HUES6 (cell line): ENCODE measurements at regions not wholly inside any gene's neighbourhood (a gene's known extent, or its start where the extent isn't known, plus 50 kb on each side); places are given as distances from the start of the nearest gene placed in this dataset.

Experiments
- H3K27ac ChIP-seq: 2 replicates; pipeline ENCODE4 v1.7.0; 2013; ENCODE audit warnings: low read depth, mild to moderate bottlenecking, low read length, inconsistent platforms
- H3K27me3 ChIP-seq: 2 replicates; pipeline ENCODE4 v1.6.1; 2013; ENCODE audit warnings: low read length; ENCODE audit not compliant: control insufficient read depth, insufficient read depth
- H3K36me3 ChIP-seq: 2 replicates; pipeline ENCODE4 v1.6.1; 2013; ENCODE audit warnings: low read length; ENCODE audit not compliant: control insufficient read depth, insufficient read depth
- H3K4me1 ChIP-seq: 2 replicates; pipeline ENCODE4 v1.6.1; 2013; ENCODE audit warnings: low read length; ENCODE audit not compliant: control insufficient read depth, insufficient read depth
- H3K4me3 ChIP-seq: 2 replicates; pipeline ENCODE4 v1.5.1; 2013; ENCODE audit warnings: low read depth, low read length
- H3K9ac ChIP-seq: one replicate; pipeline ENCODE4 v1.6.1; 2013; ENCODE audit warnings: mild to moderate bottlenecking, low read length
- H3K9me3 ChIP-seq: 2 replicates; pipeline ENCODE4 v1.6.1; 2013; ENCODE audit warnings: low read depth, low read length; ENCODE audit not compliant: control insufficient read depth, insufficient read depth

GRCh38 chr16:13645601-13646245, 274.2 kb upstream of the ERCC4 start:
- Histone ChIP-seq H3K4me1 (no peaks in the 10 kb centered on the region), H3K4me3 (no peak overlapping the region), H3K27me3 (no peaks in the 10 kb centered on the region), H3K9ac (no peak overlapping the region), H3K27ac (no peak overlapping the region), H3K9me3 (0 out of 2 replicates have a peak, but pooled peaks cover 4% of the 10 kb centered on the region), H3K36me3 (no peaks in the 10 kb centered on the region)

- no peak overlapping the region for H3K27ac ChIP-seq
- no peaks in the 10 kb centered on the region for H3K36me3 ChIP-seq
- peaks cover 6% of the 10 kb centered on the region for H3K9me3 ChIP-seq
- no peak overlapping the region for H3K4me3 ChIP-seq
- H3K27me3 ChIP-seq = no peaks in the 10 kb centered on the region
- H3K4me1 ChIP-seq = no peaks in the 10 kb centered on the region
- H3K9ac ChIP-seq = no peak overlapping the region
These were observed 259.1 kb upstream of the ERCC4 start for GRCh38 chr16:13660807-13661206.

GRCh38 chr16:13665876-13666275, 254.1 kb upstream of the ERCC4 start:
- Histone ChIP-seq H3K4me1 (no peaks in the 10 kb centered on the region), H3K9ac (no peak overlapping the region), H3K4me3 (no peak overlapping the region), H3K27ac (no peak overlapping the region), H3K36me3 (no peaks in the 10 kb centered on the region), H3K27me3 (no peaks in the 10 kb centered on the region), H3K9me3 (peaks cover 4% of the 10 kb centered on the region; the same call in 1 of the 2 replicates)

GRCh38 chr16:13672196-13672595, 247.8 kb upstream of the ERCC4 start:
- no peaks in the 10 kb centered on the region for H3K4me1 ChIP-seq
- H3K4me3 ChIP-seq = no peak overlapping the region
- H3K9ac ChIP-seq = no peak overlapping the region
- no peaks in the 10 kb centered on the region for H3K27me3 ChIP-seq
- no peak overlapping the region for H3K27ac ChIP-seq
- H3K36me3 ChIP-seq = no peaks in the 10 kb centered on the region
- peaks cover 8% of the 10 kb centered on the region; the same call in 1 of the 2 replicates for H3K9me3 ChIP-seq

GRCh38 chr16:13680021-13680889, 239.7 kb upstream of the ERCC4 start:
- H3K27me3 ChIP-seq = no peaks in the 10 kb centered on the region
- no peaks in the 10 kb centered on the region for H3K9me3 ChIP-seq
- no peak overlapping the region for H3K27ac ChIP-seq

GRCh38 chr16:13684819-13685563, 235.0 kb upstream of the ERCC4 start:
- Histone ChIP-seq H3K9ac (no peak overlapping the region), H3K27me3 (no peaks in the 10 kb centered on the region), H3K4me3 (no peak overlapping the region), H3K9me3 (no peaks in the 10 kb centered on the region), H3K36me3 (no peaks in the 10 kb centered on the region), H3K4me1 (no peaks in the 10 kb centered on the region), H3K27ac (no peak overlapping the region)

More at GRCh38 chr16:13680021-13680889, 239.7 kb upstream of the ERCC4 start:
- no peaks in the 10 kb centered on the region for H3K4me1 ChIP-seq
- H3K4me3 ChIP-seq = no peak overlapping the region
- H3K36me3 ChIP-seq = no peaks in the 10 kb centered on the region
- H3K9ac ChIP-seq = no peak overlapping the region

- Histone ChIP-seq H3K4me3 (no peak overlapping the region), H3K9ac (no peak overlapping the region), H3K9me3 (peaks cover 26% of the 10 kb centered on the region), H3K27ac (no peak overlapping the region), H3K27me3 (no peaks in the 10 kb centered on the region), H3K4me1 (no peaks in the 10 kb centered on the region), H3K36me3 (no peaks in the 10 kb centered on the region)
These were observed 223.9 kb upstream of the ERCC4 start for GRCh38 chr16:13696017-13696416.

- Histone ChIP-seq H3K4me1 (no peaks in the 10 kb centered on the region), H3K27ac (no peak overlapping the region), H3K4me3 (no peak overlapping the region), H3K9me3 (peaks cover 26% of the 10 kb centered on the region), H3K36me3 (no peaks in the 10 kb centered on the region), H3K9ac (no peak overlapping the region), H3K27me3 (no peaks in the 10 kb centered on the region)
These were observed 222.9 kb upstream of the ERCC4 start for GRCh38 chr16:13697013-13697412.

- Histone ChIP-seq H3K4me1 (no peaks in the 10 kb centered on the region), H3K9me3 (peaks cover 26% of the 10 kb centered on the region), H3K27ac (no peak overlapping the region), H3K4me3 (no peak overlapping the region), H3K36me3 (no peaks in the 10 kb centered on the region), H3K27me3 (no peaks in the 10 kb centered on the region), H3K9ac (no peak overlapping the region)
These were observed 222.4 kb upstream of the ERCC4 start for GRCh38 chr16:13697568-13697967.

- no peak overlapping the region for H3K4me3 ChIP-seq
- peaks cover 3% of the 10 kb centered on the region; the same call in 1 of the 2 replicates for H3K9me3 ChIP-seq
- no peaks in the 10 kb centered on the region for H3K4me1 ChIP-seq
- H3K27me3 ChIP-seq = no peaks in the 10 kb centered on the region
- no peaks in the 10 kb centered on the region for H3K36me3 ChIP-seq
- no peak overlapping the region for H3K9ac ChIP-seq
- H3K27ac ChIP-seq = no peak overlapping the region
These were observed 217.3 kb upstream of the ERCC4 start for GRCh38 chr16:13702614-13703013.
